ENCODE measurements at regions not wholly inside any gene's neighbourhood (a gene's known extent, or its start where the extent isn't known, plus 50 kb on each side); places are given as distances from the start of the nearest gene placed in this dataset.
"Not testable (repeated sequence)": the region's sequence is repeated elsewhere in the genome, so short reads cannot be mapped to it uniquely, and the experiment has no call there.

GRCh38 chr21:5100604-5101174, 5420.7 kb upstream of the TPTE start:
- TF ChIP-seq POLR2AphosphoS5, EP300 (IDR thresholded peaks at IDR 0.05): not testable (repeated sequence)

All from suprapubic skin (tissue), 4 donors.